ENCODE measurements at regions not wholly inside any gene's neighbourhood (a gene's known extent, or its start where the extent isn't known, plus 50 kb on each side); places are given as distances from the start of the nearest gene placed in this dataset.
"Not testable (repeated sequence)": the region's sequence is repeated elsewhere in the genome, so short reads cannot be mapped to it uniquely, and the experiment has no call there.

GRCh38 chr1:209106237-209106741, 477.2 kb upstream of the CAMK1G start:
- DNase-seq (ENCODE audit: low read depth in 2 of 2) = no peak

GRCh38 chr1:209106861-209107260, 476.7 kb upstream of the CAMK1G start:
- DNase-seq (ENCODE audit: low read depth in 2 of 2) = no peak

GRCh38 chr1:209107535-209107934, 476.0 kb upstream of the CAMK1G start:
- no peak for DNase-seq (ENCODE audit: low read depth in 2 of 2)

GRCh38 chr1:209109001-209109785, 474.3 kb upstream of the CAMK1G start:
- no peak for DNase-seq (ENCODE audit: low read depth in 2 of 2)

GRCh38 chr1:209113521-209113920, 470.0 kb upstream of the CAMK1G start:
- DNase-seq (ENCODE audit: low read depth in 2 of 2) = no peak

- no peak for DNase-seq (ENCODE audit: low read depth in 2 of 2)
These were observed 466.8 kb upstream of the CAMK1G start for GRCh38 chr1:209116705-209117104.

- no peak for DNase-seq (ENCODE audit: low read depth in 2 of 2)
These were observed 459.9 kb upstream of the CAMK1G start for GRCh38 chr1:209123601-209124000.

GRCh38 chr1:209129091-209129490, 454.4 kb upstream of the CAMK1G start:
- not testable (repeated sequence) for DNase-seq (ENCODE audit: low read depth in 2 of 2)

GRCh38 chr1:209130886-209131285, 452.6 kb upstream of the CAMK1G start:
- DNase-seq (ENCODE audit: low read depth in 2 of 2) = no peak

GRCh38 chr1:209132736-209133467, 450.6 kb upstream of the CAMK1G start:
- DNase-seq (ENCODE audit: low read depth in 2 of 2) = no peak

GRCh38 chr1:209134001-209134400, 449.5 kb upstream of the CAMK1G start:
- DNase-seq (ENCODE audit: low read depth in 2 of 2) = no peak

GRCh38 chr1:209143916-209144315, 439.6 kb upstream of the CAMK1G start:
- no peak for DNase-seq (ENCODE audit: low read depth in 2 of 2)

GRCh38 chr1:209150114-209150513, 433.4 kb upstream of the CAMK1G start:
- DNase-seq (ENCODE audit: low read depth in 2 of 2) = no peak

- no peak for DNase-seq (ENCODE audit: low read depth in 2 of 2)
These were observed 430.1 kb upstream of the CAMK1G start for GRCh38 chr1:209153411-209153810.

- no peak for DNase-seq (ENCODE audit: low read depth in 2 of 2)
These were observed 428.6 kb upstream of the CAMK1G start for GRCh38 chr1:209154912-209155311.

- no peak for DNase-seq (ENCODE audit: low read depth in 2 of 2)
These were observed 428.0 kb upstream of the CAMK1G start for GRCh38 chr1:209155546-209155945.

GRCh38 chr1:209156991-209157390, 426.5 kb upstream of the CAMK1G start:
- no peak for DNase-seq (ENCODE audit: low read depth in 2 of 2)

GRCh38 chr1:209157546-209158249, 425.8 kb upstream of the CAMK1G start:
- DNase-seq (ENCODE audit: low read depth in 2 of 2) = no peak

- no peak for DNase-seq (ENCODE audit: low read depth in 2 of 2)
These were observed 424.7 kb upstream of the CAMK1G start for GRCh38 chr1:209158851-209159250.

- DNase-seq (ENCODE audit: low read depth in 2 of 2) = no peak
These were observed 423.3 kb upstream of the CAMK1G start for GRCh38 chr1:209160230-209160629.

GRCh38 chr1:209162651-209163050, 420.9 kb upstream of the CAMK1G start:
- DNase-seq (ENCODE audit: low read depth in 2 of 2) = no peak

- DNase-seq (ENCODE audit: low read depth in 2 of 2) = no peak
These were observed 415.3 kb upstream of the CAMK1G start for GRCh38 chr1:209168204-209168603.
